ENCODE measurements at regions not wholly inside any gene's neighbourhood (a gene's known extent, or its start where the extent isn't known, plus 50 kb on each side); places are given as distances from the start of the nearest gene placed in this dataset.

DNA sequence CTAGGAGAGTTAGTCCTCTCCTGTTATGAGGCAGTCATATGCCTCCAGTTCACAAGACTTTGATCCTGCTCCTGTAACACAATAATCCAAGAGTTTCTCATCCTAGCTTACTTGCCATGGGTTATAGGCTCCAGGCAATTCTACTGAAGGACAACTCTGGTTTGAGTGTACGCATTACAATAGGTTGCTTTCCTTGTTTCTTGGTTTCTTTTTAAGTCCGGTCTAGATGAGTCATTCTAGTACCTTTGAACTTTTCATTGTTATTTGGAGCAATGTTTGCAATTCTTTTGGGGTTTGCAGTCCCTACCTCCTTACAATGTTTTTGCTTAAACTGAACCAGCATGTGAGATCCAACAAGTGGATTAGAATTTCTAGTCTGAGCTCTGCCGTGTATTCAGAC lies 109.1 kb downstream of the ANAPC4 start:
- Histone ChIP-seq H3K36me3 (no peaks in the 10 kb centered on the region), H3K4me3 (no peak overlapping the region), H3K27ac (no peak overlapping the region), H3K27me3 (no peaks in the 10 kb centered on the region), H3K4me1 (ENCODE audit: insufficient read depth) (no peaks in the 10 kb centered on the region), H3K9me3 (no peaks in the 10 kb centered on the region)
- WGBS, 3 donors: 78 to 83% (median 81%) methylated on average over 3 of the region's 3 CpGs
- DNase-seq: no peak
- intact Hi-C loops (cut with DNase I): no loop called here
- TF ChIP-seq CTCF (IDR thresholded peaks at IDR 0.05) (no peak), EP300 (IDR thresholded peaks at IDR 0.05) (no peak), POLR2A (IDR thresholded peaks at IDR 0.05) (no peak)

- WGBS, 3 donors: 84 to 96% (median 88%) methylated on average over 6 of the region's 6 CpGs
- intact Hi-C loops (cut with DNase I): no loop called here
- Histone ChIP-seq H3K36me3 (no peaks in the 10 kb centered on the region), H3K27ac (no peak overlapping the region), H3K9me3 (no peaks in the 10 kb centered on the region), H3K4me3 (no peak overlapping the region), H3K27me3 (no peaks in the 10 kb centered on the region), H3K4me1 (ENCODE audit: insufficient read depth) (no peaks in the 10 kb centered on the region)
- no peak for TF ChIP-seq POLR2A (IDR thresholded peaks at IDR 0.05)
- TF ChIP-seq CTCF (IDR thresholded peaks at IDR 0.05): no peak
- no peak for TF ChIP-seq EP300 (IDR thresholded peaks at IDR 0.05)
- no peak for DNase-seq
Observed at GRCh38 chr4:25487155-25487554, 110.1 kb downstream of the ANAPC4 start.

GRCh38 chr4:25489253-25489797 lies 112.3 kb downstream of the ANAPC4 start:
- WGBS, 3 donors: 94 to 97% (median 97%) methylated on average over 1 of the region's 1 CpG
- Histone ChIP-seq H3K4me1 (ENCODE audit: insufficient read depth) (no peaks in the 10 kb centered on the region), H3K36me3 (no peaks in the 10 kb centered on the region), H3K27ac (no peak overlapping the region), H3K4me3 (no peak overlapping the region), H3K27me3 (no peaks in the 10 kb centered on the region), H3K9me3 (no peaks in the 10 kb centered on the region)
- TF ChIP-seq POLR2A (IDR thresholded peaks at IDR 0.05): no peak
- intact Hi-C loops (cut with DNase I): no loop called here
- DNase-seq: no peak

DNA sequence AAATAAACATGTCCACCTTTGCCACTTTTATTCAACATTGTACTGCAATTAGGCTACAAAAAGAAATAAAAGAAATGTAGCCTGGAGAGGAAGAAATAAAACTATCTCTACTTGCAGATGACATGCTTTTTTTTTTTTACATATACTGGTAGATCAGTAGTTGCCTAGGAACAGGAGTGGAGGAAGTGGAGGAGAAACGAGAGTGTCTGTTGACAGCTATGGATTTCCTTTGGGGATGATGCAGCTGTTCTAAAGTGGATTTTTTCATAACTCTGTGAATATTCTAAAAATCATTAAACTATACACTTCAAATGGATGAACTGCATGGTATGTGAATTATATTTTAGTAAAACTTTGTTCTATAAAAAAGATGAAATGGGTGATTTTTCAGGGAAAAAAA lies 116.4 kb downstream of the ANAPC4 start:
- 2 to 4% (median 4%) methylated on average over 1 of the region's 1 CpG for WGBS, 3 donors
- intact Hi-C loops (cut with DNase I): no loop called here
- DNase-seq: no peak
- no peak overlapping the region for H3K4me3 ChIP-seq
- no peaks in the 10 kb centered on the region for H3K27me3 ChIP-seq
- H3K9me3 ChIP-seq: no peaks in the 10 kb centered on the region
- H3K36me3 ChIP-seq: no peaks in the 10 kb centered on the region
- TF ChIP-seq CTCF (IDR thresholded peaks at IDR 0.05) (no peak), POLR2A (IDR thresholded peaks at IDR 0.05) (no peak), EP300 (IDR thresholded peaks at IDR 0.05) (no peak)
- no peak overlapping the region for H3K27ac ChIP-seq
- H3K4me1 ChIP-seq (ENCODE audit: insufficient read depth): no peaks in the 10 kb centered on the region

DNA sequence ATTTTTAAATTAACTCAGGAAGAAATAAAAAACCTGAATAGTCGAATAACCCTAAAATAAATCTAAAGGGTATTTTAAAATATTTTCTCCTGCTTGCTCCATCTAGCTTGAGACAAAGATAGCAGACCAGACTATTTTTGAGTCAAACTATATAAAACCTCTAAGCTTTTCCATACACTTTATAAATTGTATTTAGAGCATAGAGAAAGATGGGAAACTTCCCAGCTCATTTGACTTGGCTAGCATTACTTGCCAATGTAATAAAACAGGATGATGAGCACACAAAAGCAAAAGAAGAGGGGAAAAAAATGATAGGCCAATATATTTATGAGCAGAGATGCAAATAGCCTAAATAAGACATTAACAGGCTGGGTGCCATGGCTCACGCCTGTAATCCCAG lies 117.1 kb downstream of the ANAPC4 start:
- Histone ChIP-seq H3K4me1 (ENCODE audit: insufficient read depth) (no peaks in the 10 kb centered on the region), H3K27ac (no peak overlapping the region), H3K36me3 (no peaks in the 10 kb centered on the region), H3K27me3 (no peaks in the 10 kb centered on the region), H3K4me3 (no peak overlapping the region), H3K9me3 (no peaks in the 10 kb centered on the region)
- WGBS, 3 donors: 81 to 93% (median 83%) methylated on average over 2 of the region's 2 CpGs
- TF ChIP-seq EP300 (IDR thresholded peaks at IDR 0.05) (no peak), CTCF (IDR thresholded peaks at IDR 0.05) (no peak), POLR2A (IDR thresholded peaks at IDR 0.05) (no peak)
- DNase-seq: no peak
- intact Hi-C loops (cut with DNase I): no loop called here

Data from ovary (tissue), 7 donors.